Large intestine (tissue), 3 donors: ENCODE measurements at regions not wholly inside any gene's neighbourhood (a gene's known extent, or its start where the extent isn't known, plus 50 kb on each side); places are given as distances from the start of the nearest gene placed in this dataset.
"Not testable (repeated sequence)": the region's sequence is repeated elsewhere in the genome, so short reads cannot be mapped to it uniquely, and the experiment has no call there.

Experiments used
- DNase-seq, 2 donors: peaks; one replicate each; pipeline versions ENCODE4 v3.0.0 to v3.0.0-alpha.2; 2013
- H3K27ac ChIP-seq: one replicate; pipeline ENCODE4 v1.5.1; 2013; ENCODE audit warnings: low read length
- H3K27me3 ChIP-seq: 2 replicates; pipeline ENCODE4 v1.6.1; 2013; ENCODE audit warnings: low read length; ENCODE audit not compliant: control insufficient read depth, insufficient read depth
- H3K36me3 ChIP-seq: 2 replicates; pipeline ENCODE4 v1.6.1; 2013; ENCODE audit warnings: low read length; ENCODE audit not compliant: control insufficient read depth, insufficient read depth
- H3K4me1 ChIP-seq: one replicate; pipeline ENCODE4 v1.6.1; 2013; ENCODE audit warnings: low read length; ENCODE audit not compliant: control insufficient read depth, insufficient read depth
- H3K4me3 ChIP-seq: one replicate; pipeline ENCODE4 v1.5.1; 2013; ENCODE audit warnings: low read length
- H3K9me3 ChIP-seq: one replicate; pipeline ENCODE4 v1.6.1; 2013; ENCODE audit warnings: mild to moderate bottlenecking, low read depth, low read length, moderate library complexity; ENCODE audit not compliant: control insufficient read depth
- WGBS: methylation state at CpG from one replicate; pipeline ENCODE4 v1.1.5; 2013; ENCODE audit warnings: low lambda C conversion rate; ENCODE audit not compliant: insufficient coverage; 5-methylcytosine and 5-hydroxymethylcytosine counted together

GRCh38 chr9:86636038-86636437 lies 281.8 kb upstream of the TUT7 start:
- no peaks in the 10 kb centered on the region for H3K36me3 ChIP-seq
- H3K9me3 ChIP-seq = no peaks in the 10 kb centered on the region
- WGBS = no CpG with 5 or more reads among the region's 6 CpGs
- H3K27ac ChIP-seq = no peak overlapping the region
- H3K4me3 ChIP-seq = no peak overlapping the region
- H3K4me1 ChIP-seq = no peaks in the 10 kb centered on the region
- H3K27me3 ChIP-seq = peaks cover 11% of the 10 kb centered on the region
- no peak for DNase-seq

- no peaks in the 10 kb centered on the region for H3K4me1 ChIP-seq
- DNase-seq = no peak
- no CpG with 5 or more reads among the region's 1 CpG for WGBS
- H3K4me3 ChIP-seq = no peak overlapping the region
- H3K9me3 ChIP-seq = no peaks in the 10 kb centered on the region
- H3K36me3 ChIP-seq = no peaks in the 10 kb centered on the region
- no peak overlapping the region for H3K27ac ChIP-seq
- peaks cover 11% of the 10 kb centered on the region for H3K27me3 ChIP-seq
Measured at GRCh38 chr9:86634501-86634900, 280.3 kb upstream of the TUT7 start.

- Histone ChIP-seq H3K4me1 (no peaks in the 10 kb centered on the region), H3K9me3 (no peaks in the 10 kb centered on the region), H3K27ac (no peak overlapping the region), H3K36me3 (no peaks in the 10 kb centered on the region), H3K4me3 (no peak overlapping the region), H3K27me3 (peaks cover 11% of the 10 kb centered on the region)
- no CpG with 5 or more reads among the region's 3 CpGs for WGBS
- no peak for DNase-seq
Measured at GRCh38 chr9:86633945-86634344, 279.7 kb upstream of the TUT7 start.

- no CpG with 5 or more reads among the region's 4 CpGs for WGBS
- H3K4me1 ChIP-seq = no peaks in the 10 kb centered on the region
- no peak overlapping the region for H3K27ac ChIP-seq
- no peak overlapping the region for H3K4me3 ChIP-seq
- no peak for DNase-seq
- H3K36me3 ChIP-seq = no peaks in the 10 kb centered on the region
- H3K27me3 ChIP-seq = peaks cover 11% of the 10 kb centered on the region
- no peaks in the 10 kb centered on the region for H3K9me3 ChIP-seq
Measured at GRCh38 chr9:86632537-86632936, 278.3 kb upstream of the TUT7 start.

GRCh38 chr9:86629530-86629929 lies 275.3 kb upstream of the TUT7 start:
- DNase-seq = no peak
- no peaks in the 10 kb centered on the region for H3K9me3 ChIP-seq
- H3K36me3 ChIP-seq = no peaks in the 10 kb centered on the region

GRCh38 chr9:86626802-86627201 lies 272.6 kb upstream of the TUT7 start:
- Histone ChIP-seq H3K27ac (no peak overlapping the region), H3K9me3 (no peaks in the 10 kb centered on the region), H3K36me3 (no peaks in the 10 kb centered on the region), H3K27me3 (no peaks in the 10 kb centered on the region), H3K4me3 (no peak overlapping the region), H3K4me1 (no peaks in the 10 kb centered on the region)
- WGBS = 86% methylated on average over 2 of the region's 5 CpGs
- no peak for DNase-seq

More at GRCh38 chr9:86629530-86629929, 275.3 kb upstream of the TUT7 start:
- peaks cover 7% of the 10 kb centered on the region for H3K27me3 ChIP-seq
- no peak overlapping the region for H3K27ac ChIP-seq
- H3K4me1 ChIP-seq = no peaks in the 10 kb centered on the region
- no peak overlapping the region for H3K4me3 ChIP-seq
- 100% methylated on average over 2 of the region's 3 CpGs for WGBS

- no peak for DNase-seq
- no peaks in the 10 kb centered on the region for H3K27me3 ChIP-seq
- WGBS = 44% methylated on average over 4 of the region's 5 CpGs
- no peaks in the 10 kb centered on the region for H3K36me3 ChIP-seq
- H3K4me1 ChIP-seq = no peaks in the 10 kb centered on the region
- H3K9me3 ChIP-seq = no peaks in the 10 kb centered on the region
- H3K27ac ChIP-seq = no peak overlapping the region
- no peak overlapping the region for H3K4me3 ChIP-seq
Measured at GRCh38 chr9:86624630-86625029, 270.4 kb upstream of the TUT7 start.

GRCh38 chr9:86614871-86615849 lies 260.9 kb upstream of the TUT7 start:
- no peak overlapping the region for H3K4me3 ChIP-seq
- no peaks in the 10 kb centered on the region for H3K4me1 ChIP-seq
- H3K36me3 ChIP-seq = no peaks in the 10 kb centered on the region
- no peaks in the 10 kb centered on the region for H3K27me3 ChIP-seq
- 80% methylated on average over 1 of the region's 6 CpGs for WGBS
- DNase-seq = no peak
- no peaks in the 10 kb centered on the region for H3K9me3 ChIP-seq
- no peak overlapping the region for H3K27ac ChIP-seq

- WGBS = 100% methylated on average over 3 of the region's 5 CpGs
Measured at GRCh38 chr9:86613943-86614342, 259.7 kb upstream of the TUT7 start.

GRCh38 chr9:86611534-86611933 lies 257.3 kb upstream of the TUT7 start:
- not testable (repeated sequence) for H3K36me3 ChIP-seq, H3K27me3 ChIP-seq, H3K4me1 ChIP-seq, H3K4me3 ChIP-seq, H3K27ac ChIP-seq, DNase-seq, H3K9me3 ChIP-seq
- WGBS = no CpG with 5 or more reads among the region's 27 CpGs

More at GRCh38 chr9:86613943-86614342, 259.7 kb upstream of the TUT7 start:
- H3K27ac ChIP-seq = no peak overlapping the region
- H3K4me1 ChIP-seq = no peaks in the 10 kb centered on the region
- DNase-seq = no peak
- H3K36me3 ChIP-seq = no peaks in the 10 kb centered on the region
- H3K4me3 ChIP-seq = no peak overlapping the region
- H3K27me3 ChIP-seq = no peaks in the 10 kb centered on the region
- H3K9me3 ChIP-seq = no peaks in the 10 kb centered on the region

- no peak overlapping the region for H3K4me3 ChIP-seq
- no peak for DNase-seq
- 100% methylated on average over 1 of the region's 3 CpGs for WGBS
- no peaks in the 10 kb centered on the region for H3K9me3 ChIP-seq
- no peaks in the 10 kb centered on the region for H3K4me1 ChIP-seq
- H3K36me3 ChIP-seq = no peaks in the 10 kb centered on the region
- peaks cover 3% of the 10 kb centered on the region for H3K27me3 ChIP-seq
- no peak overlapping the region for H3K27ac ChIP-seq
Measured at GRCh38 chr9:86605303-86605702, 251.1 kb upstream of the TUT7 start.
